Activated gamma-delta T cell treated with Interleukin-2 at 50 U/mL for 16 hours (primary cell): ENCODE measurements at regions not wholly inside any gene's neighbourhood (a gene's known extent, or its start where the extent isn't known, plus 50 kb on each side); places are given as distances from the start of the nearest gene placed in this dataset.
"Not testable (repeated sequence)": the region's sequence is repeated elsewhere in the genome, so short reads cannot be mapped to it uniquely, and the experiment has no call there.

ENCODE experiments used
- DNase-seq: peaks from one replicate; pipeline ENCODE4 v3.0.0-alpha.2; 2020

DNA sequence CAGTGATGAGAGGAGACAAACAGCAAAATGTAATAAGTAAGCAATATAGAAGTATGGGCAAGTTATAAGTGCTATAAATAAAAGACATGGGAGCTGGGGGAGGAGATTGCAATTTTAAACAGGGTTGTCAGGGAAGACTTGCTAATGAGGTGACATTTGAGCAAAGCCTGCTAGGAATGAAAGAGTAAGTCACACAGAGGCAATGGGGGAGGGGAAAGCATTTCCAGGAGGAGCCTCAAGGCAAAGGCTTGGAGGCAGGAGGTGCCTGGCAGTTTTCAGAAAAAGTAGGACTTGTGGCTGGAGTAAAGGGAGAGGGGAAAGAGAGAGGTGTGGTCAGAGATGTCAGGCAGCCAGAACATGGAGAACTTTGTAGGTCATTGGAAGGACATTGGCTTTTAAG is 124.4 kb upstream of the NMUR2 start:
- no peak for DNase-seq

DNA sequence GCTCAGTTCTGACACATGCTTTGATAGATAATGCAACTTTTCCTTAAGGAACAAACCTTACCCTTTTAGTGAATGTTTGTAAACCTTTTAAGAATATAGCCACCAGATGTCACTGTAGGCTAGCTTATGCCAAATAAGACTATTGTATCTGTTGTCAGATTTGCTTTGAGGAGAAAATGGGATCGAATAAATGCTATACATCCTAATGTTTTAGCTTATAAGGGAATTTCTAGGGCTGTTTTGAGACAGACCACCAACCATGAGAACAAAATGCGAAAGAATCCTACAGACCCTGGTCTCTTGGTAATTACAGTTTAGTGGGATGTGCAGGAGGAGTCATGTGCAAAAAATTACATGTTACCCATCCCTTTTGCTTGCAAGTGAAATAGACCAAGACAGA is 127.6 kb upstream of the NMUR2 start:
- no peak for DNase-seq

DNA sequence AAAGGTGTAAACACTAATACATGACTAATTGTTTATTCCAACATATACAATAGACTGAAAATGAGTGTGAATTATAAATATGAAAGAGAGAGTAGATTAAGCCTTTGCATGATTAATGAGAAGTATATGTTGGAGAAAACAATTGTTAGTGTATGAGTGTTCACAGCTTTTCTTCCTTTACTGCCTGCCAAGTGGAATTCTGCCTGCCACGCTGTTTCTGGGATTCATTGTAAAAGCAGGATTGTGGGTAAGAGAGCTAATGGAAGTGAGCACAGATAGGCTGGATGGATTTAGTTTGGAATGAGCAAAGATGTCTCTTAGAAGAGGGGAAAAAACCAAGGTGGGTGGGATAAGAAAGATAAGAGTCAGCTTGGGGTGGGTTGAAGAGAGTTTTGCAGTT is 129.6 kb upstream of the NMUR2 start:
- no peak for DNase-seq

DNA sequence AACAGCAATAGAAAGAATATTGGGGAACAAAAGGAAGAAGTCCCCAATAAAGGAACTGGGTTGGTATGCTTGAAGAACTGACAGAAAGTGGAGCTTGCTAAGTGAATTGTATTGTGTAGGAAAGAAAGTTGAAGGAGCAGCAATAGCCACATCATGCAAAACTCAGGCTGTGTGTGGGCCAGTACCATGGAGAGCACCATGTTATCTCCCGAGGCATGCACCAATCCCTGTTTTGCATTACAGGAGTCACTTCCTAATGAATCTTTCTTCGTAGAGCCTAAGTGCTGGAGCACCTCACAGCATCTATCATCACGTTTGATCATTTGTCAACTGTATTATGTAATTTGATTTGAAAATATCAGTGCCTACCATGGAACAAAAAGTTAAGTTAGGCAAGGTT is 137.7 kb upstream of the NMUR2 start:
- no peak for DNase-seq

DNA sequence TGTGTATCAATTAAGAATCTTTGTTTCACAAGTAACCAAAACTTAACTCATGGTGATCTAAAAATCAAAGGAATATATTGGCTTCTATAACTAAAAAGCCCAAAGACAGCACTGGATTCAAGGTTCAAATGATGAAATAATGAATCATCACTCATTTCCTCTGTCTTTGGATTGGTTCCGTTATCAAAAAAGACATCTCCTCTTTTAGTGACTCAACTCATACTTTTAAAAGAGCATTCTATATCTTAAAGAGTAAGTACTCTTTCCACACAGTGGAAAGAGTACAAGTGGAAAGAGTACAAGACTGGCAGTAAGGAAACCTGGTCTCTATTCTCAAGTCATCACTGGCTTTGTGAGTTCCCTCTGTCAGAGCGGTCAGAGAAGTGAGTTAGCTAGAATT is 141.4 kb upstream of the NMUR2 start:
- DNase-seq: no peak

DNA sequence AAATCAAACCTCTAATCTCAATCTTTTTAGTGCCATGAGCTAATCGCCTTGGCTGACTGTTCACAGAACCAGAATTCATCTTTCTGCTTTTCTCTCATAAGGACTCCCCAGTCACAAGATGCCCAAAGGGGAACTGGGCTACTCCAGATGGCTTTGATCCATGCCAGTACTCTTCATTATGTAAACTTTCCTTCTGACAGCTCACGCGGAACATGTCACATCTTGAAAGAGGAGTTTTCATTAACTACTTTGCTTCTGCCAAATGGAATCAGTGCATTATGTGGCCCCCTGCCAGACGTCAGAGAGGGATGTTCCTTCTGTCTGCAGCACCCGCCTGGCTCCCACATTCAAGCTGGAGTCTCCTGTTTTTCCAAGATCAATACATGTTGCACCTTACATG is 142.1 kb upstream of the NMUR2 start:
- no peak for DNase-seq

DNA sequence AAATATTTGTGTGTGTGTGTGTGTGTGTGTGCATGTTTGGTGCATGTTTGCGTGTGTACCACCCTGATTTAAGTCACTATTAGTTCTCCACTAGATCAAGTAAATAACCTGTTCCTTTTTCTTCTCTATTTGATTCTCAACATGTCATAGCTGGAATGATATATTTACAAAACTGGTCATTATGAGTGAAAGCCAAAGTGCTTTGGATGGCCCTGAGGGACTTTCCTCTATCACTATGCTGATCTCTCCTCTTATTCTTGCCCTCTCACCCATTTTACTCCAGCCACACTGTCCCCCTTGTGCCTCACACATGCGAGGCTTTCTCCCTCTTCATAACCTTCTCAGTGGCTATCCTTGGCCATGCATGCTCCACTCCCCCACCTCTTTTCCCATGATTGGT is 144.6 kb upstream of the NMUR2 start:
- no peak for DNase-seq

DNA sequence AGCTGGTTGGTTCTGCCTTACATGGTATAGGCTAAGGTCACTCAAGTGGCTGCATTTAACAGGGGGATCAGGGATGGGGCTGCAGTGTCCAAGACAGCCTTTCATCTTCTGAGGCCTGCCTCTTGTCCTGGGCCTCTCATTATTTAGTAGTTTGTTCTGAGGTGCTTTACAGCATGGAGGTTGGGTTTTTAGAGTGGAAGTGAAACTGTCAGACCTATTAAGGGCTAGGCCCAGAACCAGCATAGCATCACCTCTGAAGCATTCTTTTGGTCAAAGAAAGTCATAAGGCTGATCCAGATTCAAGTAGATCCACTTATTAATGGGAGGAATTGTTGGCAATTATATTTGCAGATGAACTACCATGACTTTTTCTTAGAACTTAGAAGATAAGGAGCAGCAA is 146.0 kb upstream of the NMUR2 start:
- no peak for DNase-seq

DNA sequence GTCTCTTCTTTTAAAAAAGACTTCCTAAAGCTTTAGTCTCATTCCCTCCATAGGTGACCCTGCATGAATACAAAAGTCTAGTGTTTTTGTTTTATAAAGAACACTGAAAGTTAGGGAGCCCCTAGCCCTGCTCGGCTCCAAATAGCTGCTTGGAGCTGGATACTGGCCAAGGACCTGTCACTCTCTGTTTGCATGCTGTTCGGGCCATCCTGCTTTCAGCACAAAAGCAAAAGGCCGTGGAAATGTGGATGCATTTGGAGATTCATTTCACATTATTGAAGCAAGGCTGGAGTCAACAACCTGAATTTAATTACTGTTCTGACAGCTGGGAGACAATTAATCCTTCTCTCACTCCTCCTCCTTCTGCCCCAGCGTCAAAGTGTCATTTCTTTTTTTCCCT is 151.7 kb upstream of the NMUR2 start:
- no peak for DNase-seq

DNA sequence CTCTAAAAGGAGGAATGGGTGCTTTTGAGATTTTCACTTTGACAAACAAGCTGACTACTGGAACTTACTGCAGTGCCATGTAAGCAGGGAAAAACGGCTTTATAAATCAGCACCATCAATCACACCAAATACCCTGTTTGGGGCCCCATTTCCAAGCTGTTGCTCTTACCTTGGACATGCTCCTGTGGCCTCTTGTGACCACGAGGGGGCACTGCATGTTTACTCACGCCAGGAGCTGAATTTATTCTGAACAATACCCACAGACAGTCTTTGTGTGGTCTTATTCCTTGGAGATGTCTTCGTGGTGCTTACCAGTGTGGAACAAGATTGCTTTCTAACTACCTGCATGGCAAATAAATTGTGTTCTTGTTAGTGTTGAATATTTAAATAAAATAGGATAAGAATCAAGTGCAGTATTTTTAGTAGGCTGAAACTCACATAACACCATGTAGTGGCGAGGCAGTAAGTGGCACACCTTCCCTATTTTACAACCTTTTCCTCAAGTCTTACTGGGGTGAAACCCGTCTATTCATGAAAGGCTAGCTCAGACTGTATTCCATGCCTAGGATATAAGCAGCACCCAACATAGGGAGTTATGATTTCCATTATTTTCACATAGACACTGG is 155.5 kb upstream of the NMUR2 start:
- DNase-seq: no peak

DNA sequence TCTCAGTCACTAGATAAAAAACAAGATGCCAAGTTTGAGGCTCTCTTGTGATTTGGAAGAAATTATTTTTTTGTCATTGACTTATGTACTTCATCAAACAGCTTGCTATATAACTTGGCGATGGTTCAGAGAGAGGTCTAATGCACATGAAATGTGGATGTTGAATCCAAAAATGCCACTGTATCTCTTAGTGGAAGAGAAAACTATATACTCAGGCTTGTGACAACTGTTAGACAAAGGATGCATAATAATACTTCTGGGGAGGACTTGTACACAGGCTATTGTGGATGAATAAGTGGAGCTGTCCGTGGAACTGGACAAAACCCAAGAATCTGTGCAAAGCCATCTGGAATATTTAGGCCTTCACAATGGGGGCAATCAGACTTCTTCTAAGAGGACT is 162.9 kb upstream of the NMUR2 start:
- no peak for DNase-seq

DNA sequence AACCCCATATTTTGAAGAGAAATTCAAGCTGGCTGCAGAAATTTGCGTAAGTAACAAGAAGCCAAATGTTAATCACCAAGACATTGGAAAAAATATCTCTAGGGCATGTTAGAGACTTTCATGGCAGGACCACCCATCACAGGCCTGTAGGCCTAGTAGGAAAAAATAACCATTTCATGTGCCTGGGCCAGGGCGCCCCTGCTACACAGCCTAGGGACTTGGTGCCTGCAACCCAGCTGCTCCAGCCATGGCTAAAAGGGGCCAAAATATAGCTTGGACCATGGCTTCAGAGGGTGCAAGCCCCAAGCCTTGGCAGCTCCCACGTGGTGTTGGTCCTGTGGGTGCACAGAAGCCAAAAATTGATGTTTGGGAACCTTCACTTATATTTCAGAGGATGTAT is 167.7 kb upstream of the NMUR2 start:
- DNase-seq: no peak

DNA sequence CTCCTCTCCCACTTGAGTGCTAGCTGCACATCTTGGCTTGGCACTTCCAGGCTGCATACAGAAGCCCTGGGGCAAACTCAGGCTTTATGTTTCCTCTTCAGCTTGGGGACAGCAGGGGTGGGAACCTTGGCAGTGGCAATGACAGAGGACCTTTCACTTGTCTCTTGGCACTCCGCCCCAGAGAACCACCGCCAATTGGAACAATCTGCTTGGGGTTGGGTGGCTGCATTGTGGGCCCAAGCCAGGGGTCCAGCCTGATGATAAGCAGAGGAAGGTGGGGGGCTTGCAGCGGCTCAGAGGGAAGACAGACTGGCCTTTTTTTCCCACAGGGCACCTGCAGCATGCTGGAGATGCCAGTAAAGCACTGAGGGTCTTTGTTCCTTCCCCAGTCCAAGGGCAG is 179.0 kb upstream of the NMUR2 start:
- no peak for DNase-seq

DNA sequence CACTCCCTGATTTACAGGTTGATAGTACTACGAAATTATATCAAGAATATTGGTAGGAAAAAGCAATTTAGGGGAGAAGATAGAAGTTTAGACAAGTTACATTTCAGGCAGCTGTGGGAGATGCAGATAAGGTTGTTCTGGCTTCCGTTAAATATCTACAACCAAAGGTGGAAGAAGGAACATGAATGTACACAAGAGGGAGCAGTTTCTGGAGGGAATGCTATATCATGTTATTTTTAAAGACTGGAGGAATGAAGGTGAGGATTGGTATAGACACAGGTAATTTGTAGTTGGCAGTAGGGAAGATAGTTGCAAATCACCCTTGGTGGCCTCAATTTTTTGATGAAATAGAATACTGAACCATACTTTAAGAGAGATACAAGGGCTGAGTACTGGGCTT is 187.3 kb upstream of the NMUR2 start:
- no peak for DNase-seq

DNA sequence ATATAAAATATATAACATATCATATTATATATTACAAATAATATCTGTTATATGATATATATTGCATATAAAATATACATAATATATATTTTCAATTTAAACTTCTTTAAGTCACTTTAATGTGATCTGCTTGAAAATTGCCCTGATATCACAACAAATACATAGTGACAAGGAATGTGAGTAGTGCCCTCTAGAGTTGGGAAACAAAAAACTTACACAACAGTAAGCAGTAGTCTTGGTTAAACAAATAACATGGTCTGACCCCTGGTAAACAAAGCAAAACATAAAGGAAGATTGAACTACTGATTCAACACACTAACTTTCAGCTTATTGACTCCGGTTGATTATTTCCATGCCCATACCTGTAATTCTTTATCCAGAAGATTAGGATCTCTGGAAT is 188.3 kb upstream of the NMUR2 start:
- DNase-seq: no peak

DNA sequence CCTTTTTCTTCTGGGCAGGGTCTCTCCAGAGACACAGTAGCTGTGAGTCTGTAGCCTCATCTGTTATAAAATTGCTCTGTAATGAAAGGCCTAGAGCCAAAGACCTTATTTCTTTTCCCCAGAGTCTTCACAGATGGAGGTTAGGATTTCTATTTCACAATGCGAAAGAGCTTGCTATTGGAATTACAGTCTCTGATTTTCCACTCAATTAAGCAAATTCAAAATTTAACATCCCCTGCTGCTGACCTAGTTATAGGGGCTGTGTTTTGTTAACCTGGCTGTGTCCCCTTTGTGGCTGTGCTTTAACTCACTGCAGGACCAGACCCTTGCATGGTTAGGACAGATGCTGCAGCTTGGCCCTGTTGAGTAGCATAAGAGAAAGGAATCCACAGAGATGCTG is 190.3 kb upstream of the NMUR2 start:
- DNase-seq: no peak

DNA sequence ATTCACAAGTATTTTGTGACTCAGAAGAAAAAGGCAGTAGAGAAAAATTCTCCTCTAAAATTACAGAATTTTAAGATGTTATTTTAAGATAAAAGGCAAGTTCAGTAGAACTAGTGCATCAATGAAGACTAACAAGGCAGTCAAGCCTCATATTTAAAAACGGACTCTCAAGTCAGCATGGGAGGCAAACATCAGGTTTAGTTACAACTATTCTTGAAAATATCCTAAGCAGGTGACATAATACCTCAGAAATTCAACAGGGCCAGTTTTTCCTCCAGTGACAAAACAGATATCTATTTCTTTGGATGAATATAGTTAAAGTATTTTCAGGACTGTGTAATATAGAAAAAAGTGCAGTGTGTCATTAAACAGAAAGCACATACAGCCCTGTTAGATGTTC is 194.0 kb upstream of the NMUR2 start:
- no peak for DNase-seq

DNA sequence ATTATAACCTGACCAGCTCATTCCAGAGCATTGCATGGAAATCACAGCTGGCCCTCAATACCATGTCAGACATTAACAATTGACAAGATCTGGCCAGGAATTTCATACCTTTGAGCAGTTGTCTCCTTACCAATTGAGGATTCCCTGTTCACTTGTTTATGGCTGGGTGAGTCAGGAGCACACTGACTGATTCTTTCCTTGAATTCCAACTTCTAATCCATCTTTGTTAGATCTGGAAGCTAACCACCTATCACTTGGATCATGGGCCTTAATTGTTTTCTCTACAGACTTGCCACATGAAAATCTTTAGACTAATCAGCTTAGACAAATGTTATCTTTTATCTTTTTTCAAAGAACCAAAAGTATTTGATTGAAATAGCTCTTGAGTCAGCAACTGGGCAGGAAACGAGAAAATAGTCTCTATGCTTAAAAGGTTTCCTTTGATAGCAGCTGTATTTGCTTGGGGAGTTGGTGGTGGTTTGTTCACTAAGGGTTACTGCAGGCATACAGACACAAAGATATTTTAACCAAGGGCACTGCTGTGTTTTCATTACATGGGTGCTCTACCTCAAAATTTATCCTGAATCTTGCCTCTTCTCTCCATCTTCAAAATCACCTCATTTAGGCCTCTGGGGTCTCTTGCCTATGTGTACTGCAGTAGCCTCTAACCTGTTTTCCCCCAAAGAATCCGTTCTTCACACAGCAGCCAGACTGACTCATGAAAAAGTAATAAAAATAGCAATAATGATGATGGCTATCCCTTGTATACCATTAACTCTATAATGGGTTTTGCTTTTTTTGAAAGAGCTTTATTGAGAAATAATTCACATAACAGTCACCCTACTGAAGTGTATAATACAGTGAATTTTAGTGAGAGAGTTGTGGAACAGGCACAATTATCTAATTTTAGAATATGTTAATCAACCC is 197.0 kb upstream of the NMUR2 start:
- no peak for DNase-seq

DNA sequence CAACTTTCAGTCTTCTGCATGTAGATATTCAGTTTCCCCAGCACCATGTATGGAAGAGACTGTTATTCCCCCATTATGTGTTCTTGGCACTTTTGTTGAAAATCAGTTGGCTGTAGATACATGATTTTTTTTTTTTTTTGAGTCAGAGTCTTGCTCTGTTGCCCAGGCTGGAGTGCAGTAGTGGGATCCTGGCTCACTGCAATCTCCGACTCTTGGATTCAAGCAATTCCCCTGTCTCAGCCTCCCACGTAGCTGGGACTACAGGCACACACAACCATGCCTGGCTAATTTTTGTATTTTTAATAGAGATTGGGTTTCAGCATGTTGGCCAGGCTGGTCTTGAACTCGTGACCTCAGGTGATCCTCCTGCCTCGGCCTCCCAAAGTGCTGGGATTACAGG is 201.0 kb upstream of the NMUR2 start:
- DNase-seq: not testable (repeated sequence)

DNA sequence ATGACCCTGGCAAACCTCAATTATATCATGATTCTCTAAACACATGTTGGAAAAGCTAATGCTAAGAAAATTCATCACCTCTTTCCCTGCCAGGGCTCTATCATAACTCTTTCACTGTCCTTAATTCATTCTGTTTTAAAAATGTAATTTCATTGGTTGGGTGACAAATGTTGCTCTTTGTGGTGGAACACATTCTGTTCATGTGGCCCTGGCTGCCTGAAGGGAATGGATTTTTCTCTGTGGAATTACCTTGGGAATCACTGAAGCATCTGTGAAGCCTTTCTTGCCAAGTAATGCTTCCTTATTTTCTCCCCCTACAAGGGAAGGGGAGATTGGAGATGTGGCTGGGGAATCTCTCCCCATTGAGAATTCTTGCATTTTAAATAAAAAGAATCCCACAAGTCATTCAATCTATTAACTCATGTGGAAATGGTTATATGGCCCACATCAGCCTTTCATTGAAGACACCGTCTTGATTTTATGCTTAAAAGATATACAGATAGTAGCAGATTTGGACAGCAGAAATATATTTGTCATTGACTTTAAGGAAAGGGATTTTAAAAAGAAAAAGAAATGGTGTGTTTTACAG is 201.8 kb upstream of the NMUR2 start:
- DNase-seq: no peak

DNA sequence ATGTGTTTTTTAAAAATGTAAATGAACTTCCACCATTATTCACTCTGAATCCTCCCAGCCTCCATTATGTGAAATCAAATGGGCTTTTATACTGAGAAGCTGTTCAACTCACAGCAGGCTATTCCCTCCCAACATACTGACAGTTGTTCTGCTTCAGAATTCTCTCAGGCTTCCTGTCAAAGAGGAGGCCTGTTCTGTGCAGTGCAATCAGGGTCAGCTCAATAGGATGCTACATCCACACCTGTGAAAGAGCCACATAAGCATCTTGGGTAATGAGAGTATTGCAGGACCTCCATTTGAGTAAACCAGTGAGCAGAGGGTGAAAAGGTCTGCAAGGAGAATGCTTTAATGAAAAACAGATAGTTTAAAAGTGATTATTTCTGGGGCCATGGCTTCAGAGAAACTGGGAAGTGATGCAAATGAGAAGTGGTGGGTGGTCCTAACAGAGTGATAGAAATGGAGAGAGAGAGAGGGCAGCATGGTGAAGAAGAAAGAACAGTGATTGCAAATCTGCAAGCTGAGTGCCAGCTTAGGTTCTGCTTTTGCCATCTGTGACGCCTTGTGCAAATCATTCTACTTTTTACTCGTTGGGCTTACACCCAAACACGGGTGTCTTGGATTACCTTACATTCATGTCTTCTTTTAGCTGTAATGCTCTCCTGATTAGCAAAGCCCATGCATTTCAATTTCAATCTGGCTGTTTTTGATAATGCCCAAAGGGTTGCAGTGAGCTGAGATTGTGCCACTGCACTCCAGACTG is 202.5 kb upstream of the NMUR2 start:
- DNase-seq: no peak

DNA sequence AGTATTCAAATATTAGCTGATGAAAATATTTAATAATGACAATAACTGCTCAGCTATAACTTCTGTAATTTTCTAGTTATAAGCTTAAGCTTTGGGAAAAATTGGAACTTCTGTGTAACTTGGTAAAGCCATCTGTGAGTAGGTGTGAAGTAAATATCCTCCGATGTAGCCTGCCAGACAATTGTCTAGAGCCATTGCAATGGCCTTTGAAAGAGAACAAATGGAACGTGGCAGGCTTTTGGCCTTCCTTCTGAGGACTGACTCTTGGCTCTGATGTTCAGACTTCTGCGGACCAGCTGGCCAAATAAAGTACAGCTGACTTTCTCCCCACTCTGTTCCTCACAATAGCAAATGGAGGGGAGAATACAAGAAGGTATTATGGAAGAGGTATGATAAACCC is 203.4 kb upstream of the NMUR2 start:
- no peak for DNase-seq

DNA sequence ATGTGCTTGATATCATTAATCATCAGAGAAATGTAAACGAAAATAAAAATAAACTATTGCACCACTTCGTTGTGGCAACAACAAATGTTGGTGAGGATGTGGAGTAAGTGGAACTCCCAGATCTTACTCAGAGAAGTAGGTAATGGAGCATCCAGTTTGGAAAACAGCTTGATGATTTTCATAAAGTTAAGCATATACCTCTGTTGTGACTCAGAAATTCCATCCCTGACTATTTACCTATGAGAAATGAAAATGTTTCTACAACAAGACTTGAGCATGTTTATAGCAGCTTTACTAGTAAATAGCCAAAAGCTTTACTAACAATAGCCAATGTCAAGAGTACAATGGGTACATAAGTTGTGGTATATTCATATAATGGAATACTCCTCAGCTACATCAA is 214.7 kb upstream of the NMUR2 start:
- no peak for DNase-seq

DNA sequence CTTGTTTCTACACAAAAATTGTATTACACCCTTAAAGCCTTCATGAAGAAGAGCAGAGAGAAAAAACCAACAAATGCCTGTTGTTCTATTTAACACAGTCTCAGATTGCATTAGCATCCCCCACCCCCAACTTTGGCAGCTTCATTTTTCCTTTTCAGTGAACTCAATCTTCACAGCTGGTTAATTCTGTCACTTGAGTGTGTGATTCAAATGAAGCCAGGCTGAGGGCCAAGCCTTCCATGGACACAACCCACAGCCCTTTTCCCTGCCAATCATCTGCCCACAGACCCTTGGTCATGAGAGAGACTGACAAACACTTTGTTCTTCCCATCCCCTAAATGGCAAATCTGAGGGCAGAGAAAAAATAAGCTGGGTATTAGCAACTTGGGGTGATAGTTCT is 217.5 kb upstream of the NMUR2 start:
- no peak for DNase-seq
